ENCODE measurements at regions not wholly inside any gene's neighbourhood (a gene's known extent, or its start where the extent isn't known, plus 50 kb on each side); places are given as distances from the start of the nearest gene placed in this dataset.

DNA sequence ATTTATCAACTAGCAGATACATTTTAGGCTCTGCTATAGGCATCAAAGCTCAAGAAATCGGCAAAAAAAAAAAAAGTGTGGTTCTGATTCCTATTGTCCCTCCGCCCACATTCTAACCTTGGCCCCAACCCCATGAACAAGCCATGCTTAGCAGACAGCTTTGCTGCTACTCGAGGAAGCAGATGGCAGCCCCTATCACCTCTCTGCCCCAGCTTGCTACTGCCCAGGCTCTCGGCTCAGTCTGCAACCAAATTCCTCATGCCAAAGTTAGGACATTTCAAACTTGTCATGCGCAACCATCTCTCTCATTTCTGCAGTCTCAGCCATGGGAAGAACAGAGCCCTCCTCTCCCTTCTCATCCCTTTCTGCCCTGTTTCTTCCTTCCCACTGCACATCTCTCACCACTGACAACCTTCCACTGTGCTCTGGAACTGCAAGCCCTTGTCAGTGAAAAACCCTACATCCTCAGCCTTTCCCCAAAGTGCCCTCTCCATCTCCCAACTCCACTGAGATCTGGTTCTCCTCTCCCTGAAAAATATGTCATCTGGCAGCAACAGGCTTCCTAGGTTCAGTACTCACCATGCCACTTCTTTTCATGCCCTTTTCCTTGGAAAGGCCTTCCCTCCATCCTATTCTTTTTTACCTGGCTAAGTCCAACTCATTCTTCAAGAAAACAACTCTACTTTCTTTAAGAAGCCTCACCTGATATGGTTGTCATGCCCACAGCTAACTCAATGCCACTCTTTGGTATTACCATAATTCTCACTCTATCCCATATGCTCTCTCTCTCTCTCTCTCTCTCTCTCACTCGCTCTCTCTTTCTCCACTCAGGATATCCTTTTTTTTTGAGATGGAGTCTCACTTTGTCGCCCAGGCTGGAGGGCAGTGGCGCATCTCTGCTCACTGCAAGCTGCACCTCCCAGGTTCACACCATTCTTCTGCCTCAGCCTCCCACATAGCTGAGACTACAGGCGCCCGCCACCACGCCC, 60.1 kb upstream of the FHIP2A start:
- Histone ChIP-seq H3K36me3 (no peaks in the 10 kb centered on the region), H3K27me3 (no peaks in the 10 kb centered on the region), H3K4me3 (no peak overlapping the region), H3K4me1 (no peaks in the 10 kb centered on the region), H3K9me3 (no peaks in the 10 kb centered on the region), H3K27ac (no peak overlapping the region)
- TF ChIP-seq, protein P1, sequence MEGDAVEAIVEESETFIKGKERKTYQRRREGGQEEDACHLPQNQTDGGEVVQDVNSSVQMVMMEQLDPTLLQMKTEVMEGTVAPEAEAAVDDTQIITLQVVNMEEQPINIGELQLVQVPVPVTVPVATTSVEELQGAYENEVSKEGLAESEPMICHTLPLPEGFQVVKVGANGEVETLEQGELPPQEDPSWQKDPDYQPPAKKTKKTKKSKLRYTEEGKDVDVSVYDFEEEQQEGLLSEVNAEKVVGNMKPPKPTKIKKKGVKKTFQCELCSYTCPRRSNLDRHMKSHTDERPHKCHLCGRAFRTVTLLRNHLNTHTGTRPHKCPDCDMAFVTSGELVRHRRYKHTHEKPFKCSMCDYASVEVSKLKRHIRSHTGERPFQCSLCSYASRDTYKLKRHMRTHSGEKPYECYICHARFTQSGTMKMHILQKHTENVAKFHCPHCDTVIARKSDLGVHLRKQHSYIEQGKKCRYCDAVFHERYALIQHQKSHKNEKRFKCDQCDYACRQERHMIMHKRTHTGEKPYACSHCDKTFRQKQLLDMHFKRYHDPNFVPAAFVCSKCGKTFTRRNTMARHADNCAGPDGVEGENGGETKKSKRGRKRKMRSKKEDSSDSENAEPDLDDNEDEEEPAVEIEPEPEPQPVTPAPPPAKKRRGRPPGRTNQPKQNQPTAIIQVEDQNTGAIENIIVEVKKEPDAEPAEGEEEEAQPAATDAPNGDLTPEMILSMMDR (IDR thresholded peaks at IDR 0.05): no peak
- no peak for DNase-seq (ENCODE audit: low spot score in 2 of 2)
- intact Hi-C loops (cut with DNase I): no loop called here

DNA sequence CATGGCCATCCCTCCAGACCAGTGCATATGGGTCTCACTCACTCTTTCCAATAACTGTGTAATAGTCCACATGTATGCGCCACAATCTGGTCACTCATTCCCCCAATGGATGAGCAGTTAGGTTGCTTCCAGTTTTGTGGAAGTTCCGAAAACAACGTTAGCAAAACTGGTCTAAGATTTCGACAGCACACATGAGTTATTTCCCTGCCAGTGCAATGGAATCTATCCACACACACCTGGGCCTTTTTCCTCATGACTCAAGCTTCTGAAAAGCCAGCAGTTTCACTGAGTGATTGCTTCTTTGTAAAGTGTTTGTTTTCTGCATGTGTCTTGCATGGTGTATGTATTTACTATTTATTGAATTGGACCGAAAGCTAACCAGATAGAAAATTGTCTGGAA, 58.8 kb upstream of the FHIP2A start:
- Histone ChIP-seq H3K9me3 (no peaks in the 10 kb centered on the region), H3K4me1 (peaks cover 3 to 5% of the 10 kb centered on the region in 2 donors), H3K4me3 (no peak overlapping the region), H3K27me3 (no peaks in the 10 kb centered on the region), H3K27ac (no peak overlapping the region), H3K36me3 (no peaks in the 10 kb centered on the region)
- intact Hi-C loops (cut with DNase I): no loop called here
- no peak for DNase-seq (ENCODE audit: low spot score in 2 of 2)
- TF ChIP-seq, protein P1 (IDR thresholded peaks at IDR 0.05): no peak

DNA sequence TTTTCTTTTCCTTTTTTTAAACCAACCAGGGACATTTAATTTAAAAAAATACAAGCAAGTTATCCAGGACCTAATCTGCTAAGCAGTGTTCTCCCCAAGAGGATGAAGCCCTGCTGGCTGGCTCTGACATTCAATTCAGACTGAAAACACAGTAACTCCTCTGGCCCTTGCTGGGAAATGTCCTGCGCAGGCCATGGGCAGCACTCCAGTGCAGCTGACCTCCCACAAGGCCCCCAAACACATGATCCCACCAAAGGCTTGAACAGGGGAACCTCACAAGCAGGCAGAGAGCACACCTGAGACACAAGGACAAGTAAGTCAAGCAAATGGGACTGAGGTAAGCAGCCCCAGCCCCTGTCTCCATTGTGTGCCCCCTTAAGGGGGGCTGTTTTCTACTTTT, 56.9 kb upstream of the FHIP2A start:
- no peaks in the 10 kb centered on the region for H3K27me3 ChIP-seq

DNA sequence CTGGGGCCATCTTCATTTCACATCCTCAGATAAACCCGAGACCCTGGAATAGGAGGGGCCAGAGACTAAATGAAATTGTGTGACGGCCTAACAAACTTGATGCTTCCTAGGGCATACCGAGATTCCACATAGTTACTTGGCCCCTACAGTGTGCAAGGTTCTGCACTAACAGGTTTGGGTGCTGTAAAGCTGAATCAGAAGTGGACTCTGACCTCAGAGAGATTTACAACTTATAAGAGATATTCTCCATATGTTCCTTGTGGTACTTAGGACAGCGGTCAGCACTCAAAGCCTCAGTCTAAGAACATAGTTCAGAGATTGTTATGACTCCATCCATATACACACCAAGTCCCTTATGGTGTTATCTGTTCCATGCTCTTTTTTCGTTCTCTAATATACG, 55.1 kb upstream of the FHIP2A start:
- Histone ChIP-seq H3K36me3 (no peaks in the 10 kb centered on the region), H3K9me3 (no peaks in the 10 kb centered on the region), H3K4me3 (no peak overlapping the region), H3K4me1 (peaks cover 4 to 8% of the 10 kb centered on the region in 2 donors), H3K27ac (no peak overlapping the region), H3K27me3 (no peaks in the 10 kb centered on the region)
- TF ChIP-seq, protein P1 (IDR thresholded peaks at IDR 0.05): no peak
- intact Hi-C loops (cut with DNase I): loop anchor here (5.0 kb wide), 3 partner anchors 56 to 326 kb away; partner anchors contain the start of genes ATRNL1 and FHIP2A
- DNase-seq (ENCODE audit: low spot score in 2 of 2): no peak

More for the DNA sequence above, 56.9 kb upstream of the FHIP2A start:
- peaks cover 4 to 8% of the 10 kb centered on the region in 2 donors for H3K4me1 ChIP-seq
- no peaks in the 10 kb centered on the region for H3K36me3 ChIP-seq
- TF ChIP-seq, protein P1 (IDR thresholded peaks at IDR 0.05): no peak
- intact Hi-C loops (cut with DNase I): loop anchor here (5.0 kb wide), 3 partner anchors 58 to 328 kb away; partner anchors contain the start of genes ATRNL1 and FHIP2A
- H3K27ac ChIP-seq: no peak overlapping the region
- H3K4me3 ChIP-seq: no peak overlapping the region
- no peak for DNase-seq (ENCODE audit: low spot score in 2 of 2)
- no peaks in the 10 kb centered on the region for H3K9me3 ChIP-seq

DNA sequence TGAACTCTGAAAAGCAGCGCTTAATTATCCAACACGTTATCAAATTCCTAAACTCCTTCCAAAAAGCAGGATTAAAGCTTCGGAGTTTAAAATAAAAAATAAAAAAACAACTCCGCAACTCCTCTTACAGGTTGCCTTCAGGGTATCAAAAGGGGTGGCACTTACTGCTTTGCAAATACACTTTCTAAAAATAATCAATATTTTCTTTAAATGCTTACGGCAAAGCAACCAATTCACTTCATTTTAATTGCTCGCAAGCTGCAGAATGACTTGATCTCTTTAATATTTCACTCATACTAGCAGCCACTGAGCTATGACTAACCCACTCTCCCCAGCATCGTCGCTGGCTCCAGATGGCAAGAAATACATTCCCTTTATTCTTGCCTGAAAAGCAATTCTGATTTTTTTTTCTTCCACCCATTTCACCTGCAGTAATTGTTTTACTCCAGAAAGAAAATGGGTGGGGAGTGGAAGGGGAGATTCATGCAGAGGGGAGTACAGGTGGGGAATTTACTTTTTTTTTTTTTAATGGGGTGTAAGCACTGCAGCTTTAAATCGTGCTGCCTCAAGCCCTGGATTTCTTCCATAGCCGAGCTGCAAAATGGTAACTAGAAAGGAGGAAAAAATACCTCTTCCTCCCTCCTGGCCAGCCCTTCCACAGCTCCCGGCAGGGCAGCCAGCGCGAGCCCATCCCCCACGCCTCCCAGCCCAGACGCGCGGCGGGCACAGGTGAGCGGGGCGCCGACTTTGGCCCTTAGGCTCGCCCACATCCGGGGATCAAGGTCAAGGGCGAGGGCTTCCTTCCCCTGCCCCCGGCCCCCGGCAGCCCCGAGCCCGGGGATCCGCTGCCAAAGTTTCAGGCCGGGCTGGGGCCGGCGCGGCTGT, 54.2 kb upstream of the FHIP2A start:
- H3K9me3 ChIP-seq: no peaks in the 10 kb centered on the region
- no peaks in the 10 kb centered on the region for H3K36me3 ChIP-seq
- DNase-seq (ENCODE audit: low spot score in 2 of 2): no peak
- peak overlapping the region; percentile 83 to 84 for H3K4me3 ChIP-seq
- peaks cover 4 to 8% of the 10 kb centered on the region in 2 donors for H3K4me1 ChIP-seq
- peak overlapping the region; percentile 48 to 49 for H3K27ac ChIP-seq
- H3K27me3 ChIP-seq: no peaks in the 10 kb centered on the region
- intact Hi-C loops (cut with DNase I): loop anchor here (5.0 kb wide), 3 partner anchors 55 to 325 kb away; partner anchors contain the start of genes ATRNL1 and FHIP2A
- TF ChIP-seq, protein P1 (IDR thresholded peaks at IDR 0.05): no peak
